GM12878 (cell line): ENCODE measurements at regions not wholly inside any gene's neighbourhood (a gene's known extent, or its start where the extent isn't known, plus 50 kb on each side); places are given as distances from the start of the nearest gene placed in this dataset.

Experiments used
- CHD1 ChIP-seq: IDR thresholded peaks from 2 replicates; pipeline ENCODE4 v1.6.1; 2012; ENCODE audit warnings: low read depth, low read length, improper control_type of control experiment
- CTCF ChIP-seq, 3 experiments: IDR thresholded peaks in 2 of 3; conservative IDR thresholded peaks in 1 of 3; 2 replicates each; pipeline ENCODE4 v1.5.1; 2011; ENCODE audit warnings: low read depth in 3 of 3, low read length in 3 of 3, mild to moderate bottlenecking in 3 of 3, control low read depth in 2 of 3, moderate library complexity in 2 of 3, inconsistent platforms in 1 of 3, mixed read lengths in 1 of 3; ENCODE audit not compliant: control insufficient read depth in 2 of 3, insufficient read depth in 1 of 3; ENCODE audit errors: extremely low read depth in 1 of 3
- HCFC1 ChIP-seq: fragments of 150-350 bp; IDR thresholded peaks from 2 replicates; pipeline ENCODE4 v1.6.1; 2014; ENCODE audit warnings: low read length
- MAX ChIP-seq: IDR thresholded peaks from 2 replicates; pipeline ENCODE4 v1.6.1; 2012; ENCODE audit warnings: low read depth, low read length, improper control_type of control experiment
- RBBP5 ChIP-seq: fragments of 200-600 bp; sonication (generic); conservative IDR thresholded peaks from 2 replicates; pipeline ENCODE4 v1.6.1; 2016
- SMC3 ChIP-seq: IDR thresholded peaks from 2 replicates; pipeline ENCODE4 v1.6.1; 2011; ENCODE audit warnings: low read length, improper control_type of control experiment, borderline replicate concordance
- TAF1 ChIP-seq: IDR thresholded peaks from 2 replicates; pipeline ENCODE4 v1.6.1; 2011; ENCODE audit warnings: mild to moderate bottlenecking, low read depth, low read length, borderline replicate concordance

- TF ChIP-seq MAX (no peak), SMC3 (no peak), CTCF (IDR thresholded peaks at IDR 0.05 in 2 of 3, conservative IDR thresholded peaks at IDR 0.05 in 1 of 3; ENCODE audit: control insufficient read depth in 2 of 3, extremely low read depth in 1 of 3, insufficient read depth in 1 of 3, low read depth in 3 of 3, low read length in 3 of 3) (no peak), TAF1 (no peak), CHD1 (no peak), HCFC1 (no peak), RBBP5 (no peak)
Observed at GRCh38 chr6:61592238-61592637, 693.8 kb downstream of the KHDRBS2 start.
